Activated naive CD4-positive, alpha-beta T cell (primary cell): ENCODE measurements at regions not wholly inside any gene's neighbourhood (a gene's known extent, or its start where the extent isn't known, plus 50 kb on each side); places are given as distances from the start of the nearest gene placed in this dataset.
"Not testable (repeated sequence)": the region's sequence is repeated elsewhere in the genome, so short reads cannot be mapped to it uniquely, and the experiment has no call there.

ENCODE experiments used
- DNase-seq, 4 experiments: peaks; one replicate each; lab custom pipeline; 2025; lab: John Stamatoyannopoulos, UW

DNA sequence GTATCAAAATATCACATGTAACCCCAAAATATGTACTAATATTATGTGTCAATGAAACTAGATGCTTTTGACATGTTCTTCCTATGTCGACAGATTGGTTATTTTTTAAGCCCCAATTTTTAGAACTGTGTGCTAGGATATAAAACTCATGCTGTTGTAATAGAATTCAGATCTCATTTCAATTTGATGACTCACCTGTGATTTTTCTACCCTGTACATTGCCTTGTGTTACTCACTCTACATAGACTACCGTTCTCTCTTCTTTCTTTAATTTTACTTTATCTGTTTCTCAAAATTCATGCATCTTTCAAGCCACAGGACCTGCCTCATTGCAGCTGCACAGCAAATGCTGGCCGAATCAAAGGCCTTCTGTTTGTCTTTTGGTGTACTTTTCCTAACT is 284.5 kb downstream of the MAT2B start:
- DNase-seq, result no peak

- DNase-seq, result no peak
Measured at GRCh38 chr5:163790497-163790896, 285.1 kb downstream of the MAT2B start.

DNA sequence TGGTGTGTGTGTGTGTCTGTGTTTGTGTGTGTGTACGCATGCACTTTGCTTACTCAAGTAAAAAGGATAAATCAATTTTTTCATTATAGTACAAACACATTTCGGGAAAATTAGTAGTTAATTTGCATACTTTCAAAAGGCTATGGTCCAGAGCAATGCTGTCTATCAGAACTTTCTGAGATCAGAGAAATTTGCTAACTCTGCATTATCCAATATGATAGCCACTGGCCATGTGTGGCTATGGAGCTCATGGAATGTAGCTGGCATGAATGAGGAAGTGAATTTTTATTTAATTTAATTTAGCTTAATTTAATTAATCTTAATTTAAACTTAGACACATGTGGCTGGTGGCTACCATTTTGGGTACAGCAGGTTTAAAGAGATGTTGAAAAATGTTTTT is 289.6 kb downstream of the MAT2B start:
- DNase-seq, result no peak

DNA sequence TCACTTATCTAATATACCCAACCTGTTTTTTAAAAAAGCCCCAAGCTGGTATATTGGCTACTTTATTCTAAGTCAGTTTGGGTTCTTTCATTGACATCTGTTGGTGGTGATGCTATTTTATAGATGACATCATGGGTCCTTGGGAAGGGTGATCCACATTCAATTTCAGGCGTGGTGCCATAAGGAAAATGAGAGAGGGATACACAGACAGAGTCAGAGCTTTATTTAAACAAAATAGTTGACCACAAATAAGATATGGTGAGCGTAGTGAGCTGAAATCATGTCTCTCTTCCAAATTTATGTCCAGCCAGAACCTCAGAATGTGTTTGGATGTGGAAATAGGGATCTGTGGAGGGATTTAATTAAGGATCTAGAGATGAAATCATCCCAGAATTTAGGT is 302.4 kb downstream of the MAT2B start:
- DNase-seq, result no peak

DNA sequence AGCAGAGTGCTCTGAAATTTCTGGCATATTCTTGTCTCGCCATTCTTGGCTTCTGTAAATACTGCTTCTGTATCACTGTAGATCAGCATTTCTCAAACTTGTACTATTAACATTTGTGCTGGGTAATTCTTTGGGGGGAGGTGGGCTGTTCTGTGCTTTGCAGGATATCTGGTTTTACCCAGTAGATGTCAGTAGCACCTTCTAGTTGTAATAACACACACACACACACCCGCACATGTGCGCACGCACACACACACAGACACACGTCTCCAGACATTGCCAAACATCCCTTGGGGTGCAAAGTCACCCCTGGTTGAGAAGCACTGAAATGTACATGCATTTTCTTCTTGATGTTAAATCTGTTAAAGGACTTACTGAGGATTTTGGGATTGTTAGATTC is 304.1 kb downstream of the MAT2B start:
- no peak for DNase-seq

DNA sequence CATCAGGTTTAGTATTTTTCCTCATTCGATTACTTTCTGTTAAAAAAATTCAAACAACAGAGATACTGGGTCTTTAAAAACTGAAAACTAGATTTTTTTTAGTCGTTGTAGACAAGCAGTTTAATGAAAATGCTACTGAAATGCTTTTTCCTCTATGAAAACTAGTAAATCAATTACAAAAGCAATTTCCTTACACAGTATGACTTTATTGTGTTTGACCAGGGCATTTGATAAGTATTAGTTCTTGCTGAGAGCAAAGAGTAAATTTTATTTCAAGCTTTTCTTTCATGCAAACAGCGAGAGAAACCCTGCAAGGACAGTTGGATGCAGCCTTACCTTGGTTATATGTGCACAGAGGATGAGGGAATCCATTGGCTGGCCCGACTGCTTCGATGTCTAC is 308.5 kb downstream of the MAT2B start:
- no peak for DNase-seq

DNA sequence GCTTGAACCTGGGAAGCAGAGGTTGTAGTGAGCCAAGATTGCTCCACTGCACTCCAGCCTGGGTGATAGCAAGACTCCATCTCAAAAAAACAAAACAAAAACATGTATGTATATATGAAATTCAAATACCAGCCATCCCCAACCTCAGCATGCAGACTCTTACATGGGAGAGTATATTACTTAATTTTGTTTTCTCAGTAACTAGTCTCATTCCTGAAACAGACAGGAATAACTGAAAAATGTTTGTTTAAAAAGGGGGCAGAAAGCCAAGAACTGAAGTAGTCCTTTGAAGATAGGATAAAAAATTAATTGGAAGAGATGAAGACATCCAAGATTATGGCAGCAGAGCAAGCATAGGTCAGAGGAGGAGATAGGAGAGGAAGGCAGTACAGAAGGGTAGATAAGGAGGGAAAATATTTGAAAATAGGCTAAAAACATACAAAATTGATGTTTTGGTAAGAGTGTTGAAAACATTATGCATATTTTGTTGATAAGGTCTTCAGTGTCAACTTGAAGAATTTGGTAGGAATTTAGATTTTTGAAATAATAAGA is 309.9 kb downstream of the MAT2B start:
- no peak for DNase-seq

GRCh38 chr5:163821142-163821541 is 315.7 kb downstream of the MAT2B start:
- DNase-seq, result no peak

DNA sequence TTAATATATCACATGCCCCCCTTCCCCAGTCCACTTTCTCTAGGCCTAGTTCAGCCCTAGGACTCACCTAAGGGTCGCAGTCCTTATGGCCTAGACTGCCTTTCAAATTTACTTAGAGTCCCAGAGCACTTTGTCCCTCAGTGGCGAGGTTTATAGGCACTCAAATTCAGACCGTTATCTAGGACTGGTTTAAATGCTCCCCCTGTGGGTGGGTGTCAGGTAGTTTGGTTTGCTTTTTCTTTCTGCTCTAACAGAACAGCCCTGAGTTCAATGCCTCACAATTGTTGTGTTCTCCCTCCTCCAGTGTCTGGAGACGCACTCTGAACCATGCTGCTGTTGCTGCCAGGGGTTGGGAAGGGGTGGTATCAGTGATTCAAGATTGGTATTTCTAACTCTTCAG is 317.1 kb downstream of the MAT2B start:
- DNase-seq, result no peak

DNA sequence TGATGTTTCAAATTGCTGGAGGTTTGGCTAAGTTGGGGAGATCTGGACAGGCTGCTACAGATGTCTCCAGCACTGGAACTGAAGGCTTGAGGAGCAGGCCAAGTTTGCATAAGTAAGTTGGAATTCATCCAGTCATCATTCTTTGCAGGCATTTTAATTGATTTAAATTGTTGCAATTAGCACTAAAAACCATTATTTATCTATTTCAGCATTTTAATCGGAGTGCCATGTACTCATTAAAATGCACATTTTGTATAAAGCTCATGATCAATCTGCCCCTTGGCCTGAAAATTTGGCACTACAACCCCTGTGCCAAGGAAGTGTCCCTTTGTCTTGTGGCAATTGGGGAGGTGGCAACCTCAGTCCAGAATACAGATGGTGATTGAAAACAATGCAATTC is 320.2 kb downstream of the MAT2B start:
- DNase-seq, result no peak

- DNase-seq, result no peak
Measured at GRCh38 chr5:163826201-163826600, 320.8 kb downstream of the MAT2B start.

GRCh38 chr5:163832155-163832554 is 326.7 kb downstream of the MAT2B start:
- DNase-seq, result no peak

- no peak for DNase-seq
Measured at GRCh38 chr5:163838738-163839137, 333.3 kb downstream of the MAT2B start.

DNA sequence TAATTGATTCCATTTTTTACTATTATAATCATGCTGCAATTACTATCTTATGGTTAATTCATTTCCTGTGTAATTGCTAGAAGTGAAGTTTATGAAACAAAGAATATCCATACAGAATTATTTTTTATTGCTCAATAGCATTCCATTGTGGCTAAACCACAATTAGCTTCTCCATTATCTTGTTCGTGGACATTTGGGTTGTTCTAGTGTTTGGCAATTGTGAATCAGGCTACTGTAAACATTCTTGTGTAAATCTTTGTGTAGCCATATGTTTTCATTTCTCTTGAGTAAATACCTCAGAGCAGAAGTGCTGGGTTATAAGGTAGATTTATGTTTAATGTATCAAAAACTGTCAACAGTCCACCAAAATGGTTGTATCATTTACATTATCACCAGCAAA is 341.1 kb downstream of the MAT2B start:
- no peak for DNase-seq

- no peak for DNase-seq
Measured at GRCh38 chr5:163855754-163856153, 350.3 kb downstream of the MAT2B start.

DNA sequence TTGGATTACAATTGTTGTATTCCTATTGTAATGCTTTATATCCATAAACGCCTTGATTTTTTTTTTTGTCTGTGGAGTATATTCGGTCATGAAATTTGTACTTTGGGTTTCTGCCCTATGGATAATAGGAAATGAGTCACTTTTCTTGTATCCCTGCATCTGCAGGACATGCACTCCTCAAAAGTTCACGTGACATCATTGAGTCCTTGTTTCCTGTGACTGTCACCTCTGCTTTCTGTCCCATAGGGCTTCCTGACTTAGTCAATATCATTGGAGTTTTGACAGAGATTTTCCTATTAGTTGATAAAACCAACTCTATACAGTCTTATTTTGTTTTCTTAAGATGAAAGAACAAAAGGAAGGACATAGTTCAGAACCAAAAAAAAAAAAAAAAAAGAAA is 356.3 kb downstream of the MAT2B start:
- no peak for DNase-seq

- no peak for DNase-seq
Measured at GRCh38 chr5:163867324-163867723, 361.9 kb downstream of the MAT2B start.

GRCh38 chr5:163867738-163868137 is 362.3 kb downstream of the MAT2B start:
- DNase-seq, result no peak

DNA sequence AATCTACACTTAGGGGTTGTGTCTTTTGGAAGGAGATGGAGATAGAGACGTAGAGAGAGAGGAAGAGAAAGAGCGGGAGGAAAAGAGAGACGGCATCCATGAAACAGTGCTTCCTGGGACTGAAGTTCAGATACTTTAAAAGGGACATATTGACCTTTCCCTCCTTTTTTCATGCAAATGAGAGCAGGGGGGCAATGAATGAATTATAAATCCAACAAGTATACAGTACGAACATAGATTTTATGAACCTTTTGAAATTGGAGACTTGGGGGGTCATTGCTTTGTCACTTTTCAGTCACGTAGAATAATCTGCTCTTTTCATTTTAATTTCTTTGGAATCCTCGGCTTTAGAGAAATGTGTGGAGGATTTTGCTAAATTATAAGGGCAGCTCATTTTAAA is 364.2 kb downstream of the MAT2B start:
- no peak for DNase-seq

DNA sequence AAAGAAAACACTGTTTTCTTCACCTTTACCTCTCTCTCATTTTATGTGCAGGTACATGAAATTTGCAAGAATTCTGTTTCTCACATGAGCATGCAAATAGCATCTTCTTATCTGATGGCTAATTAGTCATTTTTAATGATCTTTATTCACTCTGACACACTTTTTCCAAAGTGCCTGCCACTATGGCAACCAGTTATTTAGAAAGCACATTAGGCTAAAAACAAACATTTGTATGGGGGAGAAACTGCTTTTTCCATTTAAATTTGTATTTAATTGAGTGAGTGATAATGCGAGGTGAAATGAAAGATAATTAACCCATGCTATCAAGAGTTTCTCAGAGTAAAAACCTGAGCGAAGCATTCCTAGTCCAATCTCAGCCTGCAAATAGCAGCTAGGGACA is 365.0 kb downstream of the MAT2B start:
- DNase-seq, result no peak

- DNase-seq, result no peak
Measured at GRCh38 chr5:163874431-163874830, 369.0 kb downstream of the MAT2B start.

DNA sequence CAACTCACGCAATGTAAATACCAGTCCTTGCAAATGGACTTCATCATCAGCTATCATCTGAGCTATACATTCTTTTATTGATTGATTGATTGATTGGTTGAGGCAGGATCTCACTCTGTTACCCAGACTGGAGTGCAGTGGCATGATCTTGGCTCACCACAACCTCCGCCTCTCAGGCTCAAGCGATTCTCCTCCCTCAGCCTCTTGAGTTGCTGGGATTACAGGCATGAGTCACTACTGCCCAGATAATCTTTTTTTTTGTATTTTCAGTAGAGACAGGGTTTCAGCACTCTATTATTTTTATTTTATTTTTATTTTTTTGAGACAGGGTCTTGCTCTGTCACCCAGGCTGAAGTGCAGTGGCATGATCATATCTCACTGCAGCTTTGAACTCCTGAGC is 369.5 kb downstream of the MAT2B start:
- not testable (repeated sequence) for DNase-seq

DNA sequence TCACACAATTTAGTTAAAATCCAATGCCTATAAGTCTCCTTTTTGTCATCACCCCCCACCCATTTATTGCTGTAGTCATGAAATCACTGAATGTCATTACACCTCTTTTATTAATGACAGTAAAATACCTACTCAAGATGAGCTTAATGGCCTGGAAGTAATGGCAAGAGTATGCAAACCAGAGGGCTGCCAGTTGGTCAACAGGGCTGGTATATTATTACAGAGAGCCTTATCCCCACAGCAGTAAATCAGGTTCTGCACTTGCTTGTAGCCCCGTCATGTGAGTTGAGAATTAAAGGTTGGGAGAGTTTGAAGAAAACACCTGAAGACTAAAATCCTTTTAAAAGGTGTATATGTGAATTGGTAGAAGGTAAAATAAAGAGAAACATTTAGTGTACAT is 372.4 kb downstream of the MAT2B start:
- DNase-seq, result no peak

DNA sequence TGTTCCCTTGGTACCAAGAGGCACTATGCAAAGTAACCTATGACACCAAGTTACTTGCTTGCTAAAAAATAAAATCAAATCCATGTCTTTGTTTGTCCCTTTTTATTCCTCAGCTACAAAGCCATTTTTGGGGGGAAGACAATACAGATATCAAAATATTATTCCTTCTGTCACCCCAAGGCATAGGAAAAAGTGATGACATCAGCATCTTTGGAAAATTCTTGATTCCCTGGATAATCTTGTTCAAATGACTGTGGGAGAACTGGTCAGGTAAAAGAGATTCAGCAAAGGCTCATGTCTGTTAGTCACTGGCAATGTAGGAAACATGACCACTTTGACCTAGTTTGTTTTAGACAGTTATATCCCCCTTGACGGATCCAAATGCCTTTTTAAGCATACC is 373.1 kb downstream of the MAT2B start:
- DNase-seq, result no peak

GRCh38 chr5:163880302-163880701 is 374.9 kb downstream of the MAT2B start:
- no peak for DNase-seq
